Activated B cell treated with CpG ODN at 0.5 μM for 24 hours (primary cell): ENCODE measurements at regions not wholly inside any gene's neighbourhood (a gene's known extent, or its start where the extent isn't known, plus 50 kb on each side); places are given as distances from the start of the nearest gene placed in this dataset.
"Not testable (repeated sequence)": the region's sequence is repeated elsewhere in the genome, so short reads cannot be mapped to it uniquely, and the experiment has no call there.

Experiments
- ATAC-seq: fragments of 200-7000 bp; cut with Tn5 transposase; one replicate; pipeline ENCODE4 v1.10.0; 2021; ENCODE audit warnings: low read depth, mild to moderate bottlenecking, moderate library complexity
- CTCF ChIA-PET: fragments of 350-600 bp; sonication (Branson Sonifier 250); formaldehyde crosslinking; loops from one replicate; lab custom pipeline; 2021; ENCODE audit warnings: antibody characterized with exemption; lab: Charles Lee
- POLR2A ChIA-PET: fragments of 350-600 bp; sonication (Branson Sonifier 250); formaldehyde crosslinking; loops from one replicate; lab custom pipeline; 2021; ENCODE audit warnings: antibody characterized with exemption; lab: Charles Lee
- DNase-seq: peaks from one replicate; pipeline ENCODE4 v3.0.0; 2022
- H3K27ac Mint-ChIP-seq: one replicate; pipeline ENCODE4 v1.8.0; 2020; ENCODE audit warnings: mixed read lengths
- H3K27me3 Mint-ChIP-seq: one replicate; pipeline ENCODE4 v1.8.0; 2021; ENCODE audit warnings: mixed read lengths
- H3K36me3 Mint-ChIP-seq: one replicate; pipeline ENCODE4 v1.8.0; 2021; ENCODE audit warnings: low read depth, mixed read lengths
- H3K4me1 Mint-ChIP-seq: one replicate; pipeline ENCODE4 v1.8.0; 2021; ENCODE audit warnings: mixed read lengths
- H3K4me3 Mint-ChIP-seq: one replicate; pipeline ENCODE4 v1.8.0; 2020; ENCODE audit warnings: mild to moderate bottlenecking, mixed read lengths
- H3K9me3 Mint-ChIP-seq: one replicate; pipeline ENCODE4 v1.8.0; 2020; ENCODE audit warnings: mixed read lengths
- intact Hi-C: fragments of 100-400 bp; cut with micrococcal nuclease; formaldehyde crosslinking; loops from one replicate; pipeline ENCODE4 v1.15.1; 2024
- TF ChIP-seq, protein P1 (sequence below): fragments of 200-600 bp; IDR thresholded peaks from one replicate; pipeline ENCODE4 v1.8.0; 2022; ENCODE audit warnings: antibody characterized with exemption, mild to moderate bottlenecking

- DNase-seq (no peak), ATAC-seq (no peak)
- H3K4me1 Mint-ChIP-seq: no peaks in the 10 kb centered on the region
- TF ChIP-seq, protein P1, sequence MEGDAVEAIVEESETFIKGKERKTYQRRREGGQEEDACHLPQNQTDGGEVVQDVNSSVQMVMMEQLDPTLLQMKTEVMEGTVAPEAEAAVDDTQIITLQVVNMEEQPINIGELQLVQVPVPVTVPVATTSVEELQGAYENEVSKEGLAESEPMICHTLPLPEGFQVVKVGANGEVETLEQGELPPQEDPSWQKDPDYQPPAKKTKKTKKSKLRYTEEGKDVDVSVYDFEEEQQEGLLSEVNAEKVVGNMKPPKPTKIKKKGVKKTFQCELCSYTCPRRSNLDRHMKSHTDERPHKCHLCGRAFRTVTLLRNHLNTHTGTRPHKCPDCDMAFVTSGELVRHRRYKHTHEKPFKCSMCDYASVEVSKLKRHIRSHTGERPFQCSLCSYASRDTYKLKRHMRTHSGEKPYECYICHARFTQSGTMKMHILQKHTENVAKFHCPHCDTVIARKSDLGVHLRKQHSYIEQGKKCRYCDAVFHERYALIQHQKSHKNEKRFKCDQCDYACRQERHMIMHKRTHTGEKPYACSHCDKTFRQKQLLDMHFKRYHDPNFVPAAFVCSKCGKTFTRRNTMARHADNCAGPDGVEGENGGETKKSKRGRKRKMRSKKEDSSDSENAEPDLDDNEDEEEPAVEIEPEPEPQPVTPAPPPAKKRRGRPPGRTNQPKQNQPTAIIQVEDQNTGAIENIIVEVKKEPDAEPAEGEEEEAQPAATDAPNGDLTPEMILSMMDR: no peak
- CTCF ChIA-PET: no interaction called here
- H3K9me3 Mint-ChIP-seq: peaks cover 3% of the 10 kb centered on the region
- H3K4me3 Mint-ChIP-seq: no peak overlapping the region
- intact Hi-C loops: no loop called here
- H3K36me3 Mint-ChIP-seq: no peaks in the 10 kb centered on the region
- H3K27me3 Mint-ChIP-seq: peaks cover 2% of the 10 kb centered on the region
- no peak overlapping the region for H3K27ac Mint-ChIP-seq
- POLR2A ChIA-PET: no interaction called here
Measured at GRCh38 chr22:26972286-26972685, 314.9 kb downstream of the MIAT start.

DNA sequence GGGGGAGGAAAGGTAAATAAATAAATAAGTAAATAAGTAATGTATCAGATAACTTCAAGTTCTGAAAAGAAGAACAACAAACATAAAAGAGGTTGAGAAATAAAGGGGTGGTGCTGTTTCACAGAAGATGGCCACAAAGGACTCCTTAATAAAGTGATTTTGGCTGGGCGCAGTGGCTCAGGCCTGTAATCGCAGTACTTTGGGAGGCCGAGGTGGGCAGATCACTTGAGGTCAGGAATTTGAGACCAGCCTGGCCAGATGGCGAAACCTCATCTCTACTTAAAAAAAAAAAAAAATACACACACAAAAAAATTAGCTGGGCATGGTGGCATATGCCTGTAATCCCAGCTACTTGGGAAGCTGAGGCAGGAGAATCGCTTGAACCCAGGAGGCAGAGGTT is 315.5 kb downstream of the MIAT start:
- DNase-seq, CTCF ChIA-PET, POLR2A ChIA-PET, ATAC-seq, intact Hi-C loops, H3K27me3 Mint-ChIP-seq, H3K36me3 Mint-ChIP-seq, H3K27ac Mint-ChIP-seq, H3K9me3 Mint-ChIP-seq, H3K4me1 Mint-ChIP-seq, H3K4me3 Mint-ChIP-seq: not testable (repeated sequence)

- H3K4me3 Mint-ChIP-seq: no peak overlapping the region
Measured at GRCh38 chr22:26974034-26974433, 316.6 kb downstream of the MIAT start.

DNA sequence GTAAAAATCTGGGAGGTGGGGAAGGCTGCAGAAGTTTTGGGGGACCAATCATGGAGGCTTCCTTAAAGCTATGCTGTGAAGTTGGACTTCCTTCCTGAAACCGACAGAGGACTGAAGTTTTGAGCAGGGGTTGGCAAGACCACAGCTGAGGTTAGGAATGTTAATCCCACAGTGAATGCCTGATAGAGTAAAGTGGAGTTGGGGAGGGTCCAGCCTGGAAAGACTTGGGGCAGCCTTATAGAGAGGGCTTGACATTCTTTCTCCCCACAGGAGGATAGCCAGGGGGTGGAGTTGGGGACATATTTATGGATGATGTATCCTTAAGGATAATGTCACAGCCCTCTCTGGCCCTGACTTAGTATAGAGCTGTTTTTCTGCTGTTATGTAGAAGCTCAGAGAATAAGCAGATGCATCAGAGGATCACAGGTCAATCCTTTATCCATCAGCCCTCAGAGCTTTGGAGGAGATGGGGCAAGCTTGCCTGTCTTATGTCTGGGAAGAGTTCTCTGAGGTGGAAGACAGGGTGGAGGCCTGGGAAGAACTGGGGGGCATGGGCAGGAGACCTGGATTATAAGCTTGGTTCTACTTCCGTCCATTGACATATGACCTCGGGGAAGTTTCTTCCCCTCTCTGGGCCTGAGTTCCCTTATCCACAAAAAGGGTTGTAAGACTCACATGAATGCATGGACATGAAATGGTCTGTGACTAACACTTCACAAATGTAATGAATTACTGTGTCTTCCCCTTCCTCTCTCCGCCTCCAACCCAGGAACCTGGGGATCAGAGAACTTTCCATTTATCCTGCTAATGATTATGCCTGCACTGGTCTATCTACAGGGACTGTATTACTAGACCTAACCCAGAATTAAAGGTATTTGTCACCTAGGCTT is 317.8 kb downstream of the MIAT start:
- intact Hi-C loops: no loop called here
- no peaks in the 10 kb centered on the region for H3K4me1 Mint-ChIP-seq
- no peak for ATAC-seq

More at GRCh38 chr22:26974034-26974433, 316.6 kb downstream of the MIAT start:
- intact Hi-C loops: no loop called here
- no peaks in the 10 kb centered on the region for H3K36me3 Mint-ChIP-seq
- CTCF ChIA-PET: no interaction called here
- TF ChIP-seq, protein P1: no peak
- H3K27ac Mint-ChIP-seq: no peak overlapping the region
- ATAC-seq (no peak), DNase-seq (no peak)
- POLR2A ChIA-PET: no interaction called here
- H3K9me3 Mint-ChIP-seq: peaks cover 5% of the 10 kb centered on the region
- H3K27me3 Mint-ChIP-seq: peaks cover 4% of the 10 kb centered on the region
- H3K4me1 Mint-ChIP-seq: no peaks in the 10 kb centered on the region

GRCh38 chr22:26975865-26976264 is 318.5 kb downstream of the MIAT start:
- H3K4me3 Mint-ChIP-seq: no peak overlapping the region
- H3K9me3 Mint-ChIP-seq: peaks cover 5% of the 10 kb centered on the region
- H3K27ac Mint-ChIP-seq: no peak overlapping the region
- H3K4me1 Mint-ChIP-seq: no peaks in the 10 kb centered on the region
- intact Hi-C loops: no loop called here
- TF ChIP-seq, protein P1: no peak
- DNase-seq (no peak), ATAC-seq (no peak)
- ChIA-PET CTCF (no interaction called here), POLR2A (no interaction called here)
- H3K27me3 Mint-ChIP-seq: peaks cover 12% of the 10 kb centered on the region
- no peaks in the 10 kb centered on the region for H3K36me3 Mint-ChIP-seq

More for the DNA sequence above, 317.8 kb downstream of the MIAT start:
- DNase-seq: no peak
- Mint-ChIP-seq H3K27ac (no peak overlapping the region), H3K27me3 (peaks cover 7% of the 10 kb centered on the region), H3K4me3 (no peak overlapping the region), H3K9me3 (peaks cover 5% of the 10 kb centered on the region), H3K36me3 (no peaks in the 10 kb centered on the region)
- TF ChIP-seq, protein P1: no peak
- ChIA-PET POLR2A (no interaction called here), CTCF (no interaction called here)
